Stimulated activated memory B cell treated with anti-CD40 and anti-IgM and Interleukin-4, amounts not matched to agents 10 μg/mL and 1 μg/mL and 100 μg/mL, for 72 hours (primary cell): ENCODE measurements at regions not wholly inside any gene's neighbourhood (a gene's known extent, or its start where the extent isn't known, plus 50 kb on each side); places are given as distances from the start of the nearest gene placed in this dataset.
"Not testable (repeated sequence)": the region's sequence is repeated elsewhere in the genome, so short reads cannot be mapped to it uniquely, and the experiment has no call there.

Experiments
- ATAC-seq: fragments of 150-1000 bp; cut with Tn5 transposase; 2 replicates; pipeline ENCODE4 v1.10.0; 2021
- H3K27ac Mint-ChIP-seq: one replicate; pipeline ENCODE4 v1.8.0; 2022; ENCODE audit warnings: mild to moderate bottlenecking, mixed read lengths
- H3K27me3 Mint-ChIP-seq: one replicate; pipeline ENCODE4 v1.8.0; 2022; ENCODE audit warnings: mixed read lengths
- H3K36me3 Mint-ChIP-seq: one replicate; pipeline ENCODE4 v1.8.0; 2022; ENCODE audit warnings: mixed read lengths
- H3K4me1 Mint-ChIP-seq: one replicate; pipeline ENCODE4 v1.8.0; 2022; ENCODE audit warnings: mixed read lengths
- H3K4me3 Mint-ChIP-seq: one replicate; pipeline ENCODE4 v1.8.0; 2022; ENCODE audit warnings: mild to moderate bottlenecking, moderate library complexity, mixed read lengths
- H3K9me3 Mint-ChIP-seq: one replicate; pipeline ENCODE4 v1.8.0; 2022; ENCODE audit warnings: mixed read lengths

DNA sequence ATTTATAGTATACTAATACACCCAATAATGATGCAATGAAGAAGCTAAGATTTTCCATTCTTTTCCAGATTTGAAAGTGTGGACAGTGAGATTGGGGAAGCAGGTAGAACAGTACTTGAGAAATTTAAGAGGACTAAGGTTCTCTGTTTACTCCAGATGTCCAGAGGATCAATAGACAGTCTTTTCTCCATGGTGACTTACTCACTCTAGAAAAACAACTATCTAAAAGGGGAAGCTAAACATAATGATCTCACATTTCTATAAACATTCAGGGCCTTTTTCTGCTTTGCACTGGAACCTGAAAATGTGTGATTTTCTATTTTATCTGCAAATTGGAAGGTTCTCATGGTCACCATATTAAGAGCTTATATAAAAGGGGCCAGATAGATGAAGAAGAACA, 93.9 kb upstream of the ZBTB18 start:
- H3K27me3 Mint-ChIP-seq = peaks cover 29% of the 10 kb centered on the region
- H3K27ac Mint-ChIP-seq = no peak overlapping the region
- ATAC-seq = no peak
- H3K4me3 Mint-ChIP-seq = no peak overlapping the region
- H3K4me1 Mint-ChIP-seq = no peaks in the 10 kb centered on the region
- H3K36me3 Mint-ChIP-seq = no peaks in the 10 kb centered on the region
- no peaks in the 10 kb centered on the region for H3K9me3 Mint-ChIP-seq

DNA sequence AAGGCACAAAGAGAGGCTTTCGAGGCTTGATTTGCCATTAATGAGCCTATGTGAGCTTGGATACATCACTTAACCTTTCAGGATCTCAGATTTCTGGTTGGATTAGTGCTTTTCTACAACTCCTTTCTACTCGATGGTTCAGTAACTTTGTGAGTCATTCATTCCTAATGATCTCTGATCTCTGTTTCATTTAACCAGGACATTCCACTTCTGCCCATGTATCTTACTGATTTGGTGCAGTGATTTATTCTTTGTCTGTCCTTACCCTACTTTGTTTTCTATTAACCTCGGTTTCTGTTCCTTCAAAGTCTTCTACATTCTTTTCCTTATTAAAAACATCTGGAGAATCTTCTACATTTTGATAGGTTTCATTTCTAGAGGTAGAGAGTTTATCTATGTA, 94.6 kb upstream of the ZBTB18 start:
- Mint-ChIP-seq H3K36me3 (no peaks in the 10 kb centered on the region), H3K27ac (no peak overlapping the region), H3K9me3 (no peaks in the 10 kb centered on the region), H3K4me3 (no peak overlapping the region), H3K27me3 (peaks cover 29% of the 10 kb centered on the region), H3K4me1 (no peaks in the 10 kb centered on the region)
- no peak for ATAC-seq

DNA sequence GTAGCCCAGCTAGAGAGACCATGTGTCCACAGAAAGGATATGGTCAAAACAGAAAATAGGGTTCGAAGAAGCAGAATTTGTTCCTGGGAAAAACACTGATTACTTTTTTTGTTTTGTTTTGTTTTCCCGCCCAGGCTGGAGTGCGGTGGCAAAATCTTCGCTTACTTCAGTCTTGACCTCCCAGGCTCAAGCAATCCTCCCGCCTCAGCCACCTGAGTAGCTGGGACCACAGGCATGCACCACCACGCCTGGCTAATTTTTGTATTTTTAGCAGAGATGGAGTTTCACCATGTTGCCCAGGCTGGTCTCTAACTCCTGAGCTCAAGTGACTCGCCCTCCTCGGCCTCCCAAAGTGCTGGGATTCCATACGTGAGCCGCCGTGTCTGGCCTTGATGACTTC, 99.9 kb upstream of the ZBTB18 start:
- not testable (repeated sequence) for H3K4me1 Mint-ChIP-seq, ATAC-seq, H3K36me3 Mint-ChIP-seq, H3K9me3 Mint-ChIP-seq, H3K27me3 Mint-ChIP-seq, H3K4me3 Mint-ChIP-seq, H3K27ac Mint-ChIP-seq

- Mint-ChIP-seq H3K4me1 (no peaks in the 10 kb centered on the region), H3K27ac (no peak overlapping the region), H3K27me3 (no peaks in the 10 kb centered on the region), H3K9me3 (no peaks in the 10 kb centered on the region), H3K4me3 (no peak overlapping the region), H3K36me3 (no peaks in the 10 kb centered on the region)
- ATAC-seq = no peak
These were observed 100.1 kb upstream of the AKT3 start for GRCh38 chr1:243950166-243950565.

DNA sequence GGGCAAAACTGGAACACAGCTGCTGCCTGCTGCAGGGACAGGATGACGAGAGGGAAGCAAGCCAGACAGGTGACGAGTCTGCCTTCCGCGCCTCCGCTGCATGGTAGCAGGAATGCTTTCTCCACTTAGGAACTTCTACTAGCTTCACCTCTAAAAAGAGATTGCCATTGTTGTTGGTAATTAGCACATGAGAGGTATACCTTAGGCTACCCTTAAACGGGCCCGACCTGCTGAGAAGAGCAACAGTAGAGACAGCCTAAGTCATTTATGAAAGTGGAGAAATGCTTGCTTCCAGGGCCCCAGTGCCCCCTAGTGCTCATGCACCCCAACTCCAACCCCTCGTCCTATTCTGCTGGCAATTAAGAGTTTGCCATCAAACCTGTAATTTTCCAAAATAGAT, 96.9 kb upstream of the AKT3 start:
- Mint-ChIP-seq H3K4me3 (no peak overlapping the region), H3K27ac (no peak overlapping the region), H3K27me3 (peaks cover 15% of the 10 kb centered on the region), H3K36me3 (no peaks in the 10 kb centered on the region), H3K9me3 (no peaks in the 10 kb centered on the region), H3K4me1 (no peaks in the 10 kb centered on the region)
- ATAC-seq = peak; percentile 65

DNA sequence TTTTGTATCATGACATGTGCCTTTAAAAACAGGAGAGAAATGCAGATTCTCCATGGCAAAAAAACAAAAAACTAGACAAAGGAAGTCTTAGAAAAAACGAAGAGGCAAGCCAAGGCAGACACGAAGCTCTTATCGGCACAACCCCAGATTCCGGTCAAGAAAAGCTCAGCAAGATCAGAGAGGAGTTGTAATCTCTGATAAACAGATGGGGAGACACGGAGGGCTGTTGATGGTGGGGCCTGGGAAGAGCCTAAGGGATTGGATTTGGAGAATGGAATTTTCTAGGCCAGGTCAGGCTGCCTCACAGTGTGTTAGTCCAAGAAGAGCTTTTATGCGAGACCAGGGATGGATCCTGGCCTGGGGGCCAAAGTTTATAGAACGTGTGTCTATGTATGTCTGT, 96.2 kb upstream of the AKT3 start:
- no peak for ATAC-seq
- H3K4me1 Mint-ChIP-seq = no peaks in the 10 kb centered on the region
- no peaks in the 10 kb centered on the region for H3K36me3 Mint-ChIP-seq
- H3K9me3 Mint-ChIP-seq = no peaks in the 10 kb centered on the region
- no peak overlapping the region for H3K27ac Mint-ChIP-seq
- peaks cover 22% of the 10 kb centered on the region for H3K27me3 Mint-ChIP-seq
- H3K4me3 Mint-ChIP-seq = no peak overlapping the region

DNA sequence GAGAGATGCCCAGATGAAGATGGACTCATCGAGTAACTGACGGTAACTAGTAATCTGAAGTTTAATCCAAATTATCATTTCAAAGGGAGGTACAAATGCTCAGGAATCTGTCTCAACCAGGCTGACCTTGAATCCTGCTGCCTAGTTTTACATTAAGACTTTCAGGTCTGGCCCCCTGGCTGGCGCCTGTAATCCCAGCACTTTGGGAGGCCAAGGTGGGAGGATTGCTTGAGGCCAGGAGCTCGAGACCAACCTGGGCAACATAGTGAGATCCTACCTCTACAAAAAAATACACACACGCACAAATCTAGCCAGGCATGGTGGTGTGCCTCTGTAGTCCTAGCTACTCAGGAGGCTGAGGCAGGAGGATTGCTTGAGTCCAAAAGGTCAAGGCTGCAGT, 95.7 kb upstream of the AKT3 start:
- Mint-ChIP-seq H3K36me3 (no peaks in the 10 kb centered on the region), H3K4me1 (no peaks in the 10 kb centered on the region), H3K27me3 (peaks cover 28% of the 10 kb centered on the region), H3K9me3 (no peaks in the 10 kb centered on the region), H3K27ac (no peak overlapping the region), H3K4me3 (no peak overlapping the region)
- ATAC-seq = no peak

GRCh38 chr1:243944429-243945160, 94.6 kb upstream of the AKT3 start:
- Mint-ChIP-seq H3K9me3 (no peaks in the 10 kb centered on the region), H3K27ac (no peak overlapping the region), H3K4me3 (no peak overlapping the region), H3K36me3 (no peaks in the 10 kb centered on the region), H3K4me1 (no peaks in the 10 kb centered on the region), H3K27me3 (peaks cover 38% of the 10 kb centered on the region)
- ATAC-seq = no peak

GRCh38 chr1:243943671-243944428, 93.8 kb upstream of the AKT3 start:
- no peak overlapping the region for H3K4me3 Mint-ChIP-seq
- H3K36me3 Mint-ChIP-seq = no peaks in the 10 kb centered on the region
- H3K9me3 Mint-ChIP-seq = no peaks in the 10 kb centered on the region
- ATAC-seq = no peak
- H3K4me1 Mint-ChIP-seq = no peaks in the 10 kb centered on the region
- no peak overlapping the region for H3K27ac Mint-ChIP-seq
- H3K27me3 Mint-ChIP-seq = peaks cover 45% of the 10 kb centered on the region

- Mint-ChIP-seq H3K4me1 (no peaks in the 10 kb centered on the region), H3K4me3 (no peak overlapping the region), H3K27ac (no peak overlapping the region), H3K36me3 (no peaks in the 10 kb centered on the region), H3K9me3 (no peaks in the 10 kb centered on the region), H3K27me3 (peaks cover 47% of the 10 kb centered on the region)
- ATAC-seq = no peak
These were observed 92.4 kb upstream of the AKT3 start for GRCh38 chr1:243942196-243943150.

GRCh38 chr1:243940451-243940850, 90.4 kb upstream of the AKT3 start:
- Mint-ChIP-seq H3K9me3 (peaks cover under 1% of the 10 kb centered on the region), H3K4me3 (no peak overlapping the region), H3K4me1 (no peaks in the 10 kb centered on the region), H3K36me3 (no peaks in the 10 kb centered on the region), H3K27ac (no peak overlapping the region), H3K27me3 (peaks cover 47% of the 10 kb centered on the region)
- ATAC-seq = no peak

GRCh38 chr1:243939167-243939848, 89.3 kb upstream of the AKT3 start:
- H3K36me3 Mint-ChIP-seq = no peaks in the 10 kb centered on the region
- H3K27ac Mint-ChIP-seq = no peak overlapping the region
- no peak overlapping the region for H3K4me3 Mint-ChIP-seq
- peaks cover 5% of the 10 kb centered on the region for H3K9me3 Mint-ChIP-seq
- ATAC-seq = no peak
- peaks cover 47% of the 10 kb centered on the region for H3K27me3 Mint-ChIP-seq
- H3K4me1 Mint-ChIP-seq = no peaks in the 10 kb centered on the region

DNA sequence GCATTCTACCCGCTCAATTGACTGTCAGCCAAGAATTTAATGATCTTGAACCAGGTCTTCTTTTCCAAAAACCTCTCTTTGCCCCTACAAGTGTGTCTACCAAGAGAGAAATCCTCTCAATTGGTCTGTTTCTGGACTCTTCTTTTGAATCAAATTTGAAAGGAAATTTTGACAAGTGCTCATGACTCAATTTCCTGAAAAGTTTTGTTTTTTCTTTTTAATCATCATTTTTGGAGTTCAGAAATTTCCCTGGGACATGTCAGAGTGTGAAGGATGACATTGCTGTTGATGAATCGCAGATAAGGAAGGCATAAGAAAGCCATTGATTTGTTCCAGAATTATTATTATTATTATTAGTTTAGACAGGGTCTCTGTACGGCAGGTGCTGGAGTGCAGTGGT, 88.2 kb upstream of the AKT3 start:
- Mint-ChIP-seq H3K27ac (no peak overlapping the region), H3K9me3 (peaks cover 8% of the 10 kb centered on the region), H3K36me3 (no peaks in the 10 kb centered on the region), H3K27me3 (peaks cover 45% of the 10 kb centered on the region), H3K4me3 (no peak overlapping the region), H3K4me1 (no peaks in the 10 kb centered on the region)
- no peak for ATAC-seq

- H3K4me3 Mint-ChIP-seq = no peak overlapping the region
- no peak for ATAC-seq
- no peaks in the 10 kb centered on the region for H3K4me1 Mint-ChIP-seq
- H3K27ac Mint-ChIP-seq = no peak overlapping the region
- no peaks in the 10 kb centered on the region for H3K36me3 Mint-ChIP-seq
- no peaks in the 10 kb centered on the region for H3K27me3 Mint-ChIP-seq
- peaks cover 8% of the 10 kb centered on the region for H3K9me3 Mint-ChIP-seq
These were observed 83.5 kb upstream of the AKT3 start for GRCh38 chr1:243933495-243933894.

GRCh38 chr1:243931957-243932356, 81.9 kb upstream of the AKT3 start:
- Mint-ChIP-seq H3K4me3 (no peak overlapping the region), H3K27ac (no peak overlapping the region), H3K9me3 (peaks cover 8% of the 10 kb centered on the region), H3K4me1 (no peaks in the 10 kb centered on the region), H3K36me3 (no peaks in the 10 kb centered on the region), H3K27me3 (no peaks in the 10 kb centered on the region)
- ATAC-seq = no peak
